HFF-Myc (cell line): ENCODE measurements at regions not wholly inside any gene's neighbourhood (a gene's known extent, or its start where the extent isn't known, plus 50 kb on each side); places are given as distances from the start of the nearest gene placed in this dataset.

ENCODE experiments used
- DNase-seq: peaks from one replicate; pipeline ENCODE4 v3.0.0-alpha.2; 2011; ENCODE audit warnings: low read depth; ENCODE audit errors: extremely low read depth
- H3K4me3 ChIP-seq: replicated peaks from 2 replicates; pipeline ENCODE4 v1.5.1; 2011; ENCODE audit warnings: low read depth, mild to moderate bottlenecking, control low read depth, low read length
- CTCF ChIP-seq: IDR thresholded peaks from 2 replicates; pipeline ENCODE4 v1.5.1; 2012; ENCODE audit warnings: mild to moderate bottlenecking, low read depth, low read length, control low read depth; ENCODE audit errors: missing control alignments

- no peak for TF ChIP-seq CTCF
- H3K4me3 ChIP-seq, result no peak overlapping the region
- no peak for DNase-seq
These were observed 486.6 kb downstream of the ARHGEF28 start for GRCh38 chr5:74112372-74113195.

GRCh38 chr5:74111764-74112163 is 485.8 kb downstream of the ARHGEF28 start:
- no peak for DNase-seq
- H3K4me3 ChIP-seq, result no peak overlapping the region
- TF ChIP-seq CTCF, result no peak

GRCh38 chr5:74109344-74109743 is 483.3 kb downstream of the ARHGEF28 start:
- no peak for TF ChIP-seq CTCF
- DNase-seq, result no peak
- H3K4me3 ChIP-seq, result no peak overlapping the region

GRCh38 chr5:74107899-74108298 is 481.9 kb downstream of the ARHGEF28 start:
- DNase-seq, result no peak
- TF ChIP-seq CTCF, result no peak
- H3K4me3 ChIP-seq, result no peak overlapping the region

- no peak for TF ChIP-seq CTCF
- no peak overlapping the region for H3K4me3 ChIP-seq
- no peak for DNase-seq
These were observed 479.3 kb downstream of the ARHGEF28 start for GRCh38 chr5:74105126-74105780.

- no peak for DNase-seq
- TF ChIP-seq CTCF, result no peak
- no peak overlapping the region for H3K4me3 ChIP-seq
These were observed 477.4 kb downstream of the ARHGEF28 start for GRCh38 chr5:74103131-74104023.
